Peyer's patch (tissue), 4 donors: ENCODE measurements at regions not wholly inside any gene's neighbourhood (a gene's known extent, or its start where the extent isn't known, plus 50 kb on each side); places are given as distances from the start of the nearest gene placed in this dataset.

Experiments used
- DNase-seq, 3 donors: peaks; one replicate each; pipeline ENCODE4 v3.0.0-alpha.2; 2017 to 2019
- H3K27ac ChIP-seq, 4 donors: fragments of 200-600 bp; sonication (generic); one replicate each; pipeline ENCODE4 v1.5.1; 2016 to 2019
- H3K27me3 ChIP-seq, 2 donors: fragments of 200-600 bp; sonication (generic); one replicate each; pipeline ENCODE4 v1.5.1; 2019
- H3K36me3 ChIP-seq, 3 donors: fragments of 200-600 bp; sonication (generic); one replicate each; pipeline ENCODE4 v1.5.1; 2016 to 2019
- H3K4me1 ChIP-seq, 4 donors: fragments of 200-600 bp; sonication (generic); one replicate each; pipeline ENCODE4 v1.5.1; 2016 to 2019
- H3K4me3 ChIP-seq, 4 donors: fragments of 200-600 bp; sonication (generic); 1 replicate in 3 of 4; 2 replicates in 1 of 4; pipeline ENCODE4 v1.5.1; 2016 to 2019; ENCODE audit warnings: mild to moderate bottlenecking in 1 of 4
- H3K9me3 ChIP-seq, 4 donors: fragments of 200-600 bp; sonication (generic); one replicate each; pipeline ENCODE4 v1.5.1; 2016 to 2019; ENCODE audit warnings: mild to moderate bottlenecking in 1 of 4
- POLR2A ChIP-seq, 2 donors: fragments of 450-650 bp; IDR thresholded peaks; one replicate each; pipeline ENCODE4 v1.5.1; 2017; ENCODE audit warnings: antibody characterized with exemption in 2 of 2, mild to moderate bottlenecking in 2 of 2, moderate library complexity in 2 of 2
- TF ChIP-seq, protein P1 (sequence below), 6 experiments: fragments of 450-650 bp in 4 of 6; fragments of 200-600 bp in 2 of 6; sonication (generic) in 1 of 6; IDR thresholded peaks; one replicate each; pipeline ENCODE4 v1.5.1; 2017 to 2019; ENCODE audit warnings: antibody characterized with exemption in 6 of 6, mild to moderate bottlenecking in 3 of 6, moderate library complexity in 1 of 6

DNA sequence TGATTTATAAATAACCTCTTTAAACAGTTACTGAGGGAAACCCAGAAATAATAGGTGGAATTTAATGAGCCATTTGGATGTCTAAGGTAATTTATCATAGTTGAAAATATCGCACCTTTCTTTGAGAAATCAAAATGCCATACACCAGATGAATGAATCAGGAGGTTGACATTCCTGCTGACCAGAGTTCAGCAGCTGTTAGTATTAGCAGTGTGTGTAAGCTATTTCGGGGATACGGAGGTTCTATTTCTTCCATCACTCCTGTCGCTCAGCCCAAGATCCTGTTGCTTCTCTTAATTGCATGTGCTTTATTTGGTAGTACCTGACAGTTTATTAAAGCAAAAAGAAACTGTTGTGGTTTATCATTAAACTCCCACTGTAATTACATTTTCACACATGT is 67.1 kb downstream of the HDGFL1 start:
- no peak overlapping the region for H3K4me3 ChIP-seq
- DNase-seq, result no peak
- H3K36me3 ChIP-seq, result no peaks in the 10 kb centered on the region

DNA sequence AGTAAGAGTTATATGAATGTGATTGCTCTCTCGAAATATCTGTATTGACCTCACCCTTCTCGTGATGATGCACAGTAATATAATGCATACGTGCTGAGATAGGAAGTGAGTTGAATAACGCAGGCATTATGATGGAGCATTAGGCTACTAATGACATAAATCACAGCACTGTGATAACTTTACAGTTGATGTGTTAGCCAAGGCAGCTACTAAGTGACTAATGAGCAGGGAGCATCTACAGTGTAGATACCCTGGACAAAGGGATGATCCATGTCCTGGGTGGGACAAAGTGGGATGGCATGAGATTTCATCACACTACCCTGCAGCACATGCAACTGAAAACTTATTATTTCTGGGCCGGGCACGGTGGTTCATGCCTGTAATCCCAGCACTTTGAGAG is 68.4 kb downstream of the HDGFL1 start:
- H3K4me1 ChIP-seq, result no peaks in the 10 kb centered on the region
- no peak for TF ChIP-seq POLR2A (IDR thresholded peaks at IDR 0.05)
- TF ChIP-seq, protein P1, sequence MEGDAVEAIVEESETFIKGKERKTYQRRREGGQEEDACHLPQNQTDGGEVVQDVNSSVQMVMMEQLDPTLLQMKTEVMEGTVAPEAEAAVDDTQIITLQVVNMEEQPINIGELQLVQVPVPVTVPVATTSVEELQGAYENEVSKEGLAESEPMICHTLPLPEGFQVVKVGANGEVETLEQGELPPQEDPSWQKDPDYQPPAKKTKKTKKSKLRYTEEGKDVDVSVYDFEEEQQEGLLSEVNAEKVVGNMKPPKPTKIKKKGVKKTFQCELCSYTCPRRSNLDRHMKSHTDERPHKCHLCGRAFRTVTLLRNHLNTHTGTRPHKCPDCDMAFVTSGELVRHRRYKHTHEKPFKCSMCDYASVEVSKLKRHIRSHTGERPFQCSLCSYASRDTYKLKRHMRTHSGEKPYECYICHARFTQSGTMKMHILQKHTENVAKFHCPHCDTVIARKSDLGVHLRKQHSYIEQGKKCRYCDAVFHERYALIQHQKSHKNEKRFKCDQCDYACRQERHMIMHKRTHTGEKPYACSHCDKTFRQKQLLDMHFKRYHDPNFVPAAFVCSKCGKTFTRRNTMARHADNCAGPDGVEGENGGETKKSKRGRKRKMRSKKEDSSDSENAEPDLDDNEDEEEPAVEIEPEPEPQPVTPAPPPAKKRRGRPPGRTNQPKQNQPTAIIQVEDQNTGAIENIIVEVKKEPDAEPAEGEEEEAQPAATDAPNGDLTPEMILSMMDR (IDR thresholded peaks at IDR 0.05), result no peak
- H3K36me3 ChIP-seq, result no peaks in the 10 kb centered on the region
- H3K27ac ChIP-seq, result no peak overlapping the region
- no peak overlapping the region for H3K4me3 ChIP-seq
- H3K9me3 ChIP-seq, result no peaks in the 10 kb centered on the region
- no peak for DNase-seq
- H3K27me3 ChIP-seq, result no peaks in the 10 kb centered on the region

More for the DNA sequence above, 67.1 kb downstream of the HDGFL1 start:
- TF ChIP-seq POLR2A (IDR thresholded peaks at IDR 0.05), result no peak
- TF ChIP-seq, protein P1 (IDR thresholded peaks at IDR 0.05), result no peak
- Histone ChIP-seq H3K27me3 (no peaks in the 10 kb centered on the region), H3K4me1 (no peaks in the 10 kb centered on the region), H3K9me3 (no peaks in the 10 kb centered on the region), H3K27ac (no peak overlapping the region)

DNA sequence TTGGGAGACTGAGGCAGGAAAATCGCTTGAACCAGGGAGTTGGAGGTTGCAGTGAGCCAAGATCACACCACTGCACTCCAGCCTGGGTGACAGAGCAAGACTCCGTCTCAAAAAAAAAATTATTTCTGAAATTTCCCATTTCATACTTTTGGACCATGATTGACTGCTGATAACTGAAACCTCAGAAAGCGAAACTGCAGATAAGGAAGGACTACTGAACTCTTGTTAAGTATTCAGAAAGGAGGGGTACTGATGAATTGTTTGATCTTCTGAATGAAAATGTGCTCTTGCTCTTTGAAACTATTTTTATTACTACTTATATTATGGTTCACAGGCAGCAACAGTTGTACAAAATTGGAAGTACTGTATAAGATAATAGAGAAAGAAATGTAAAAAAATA is 69.0 kb downstream of the HDGFL1 start:
- H3K36me3 ChIP-seq, result no peaks in the 10 kb centered on the region
- no peak overlapping the region for H3K27ac ChIP-seq
- H3K9me3 ChIP-seq, result no peaks in the 10 kb centered on the region
- no peaks in the 10 kb centered on the region for H3K27me3 ChIP-seq
- H3K4me3 ChIP-seq, result no peak overlapping the region
- no peak for TF ChIP-seq POLR2A (IDR thresholded peaks at IDR 0.05)
- TF ChIP-seq, protein P1 (IDR thresholded peaks at IDR 0.05), result no peak
- H3K4me1 ChIP-seq, result no peaks in the 10 kb centered on the region
- DNase-seq, result no peak

- Histone ChIP-seq H3K27ac (no peak overlapping the region), H3K27me3 (no peaks in the 10 kb centered on the region), H3K36me3 (no peaks in the 10 kb centered on the region), H3K4me1 (no peaks in the 10 kb centered on the region), H3K9me3 (no peaks in the 10 kb centered on the region), H3K4me3 (no peak overlapping the region)
- no peak for TF ChIP-seq POLR2A (IDR thresholded peaks at IDR 0.05)
- TF ChIP-seq, protein P1 (IDR thresholded peaks at IDR 0.05), result no peak
- DNase-seq, result no peak
Measured at GRCh38 chr6:22642254-22642653, 72.9 kb downstream of the HDGFL1 start.

DNA sequence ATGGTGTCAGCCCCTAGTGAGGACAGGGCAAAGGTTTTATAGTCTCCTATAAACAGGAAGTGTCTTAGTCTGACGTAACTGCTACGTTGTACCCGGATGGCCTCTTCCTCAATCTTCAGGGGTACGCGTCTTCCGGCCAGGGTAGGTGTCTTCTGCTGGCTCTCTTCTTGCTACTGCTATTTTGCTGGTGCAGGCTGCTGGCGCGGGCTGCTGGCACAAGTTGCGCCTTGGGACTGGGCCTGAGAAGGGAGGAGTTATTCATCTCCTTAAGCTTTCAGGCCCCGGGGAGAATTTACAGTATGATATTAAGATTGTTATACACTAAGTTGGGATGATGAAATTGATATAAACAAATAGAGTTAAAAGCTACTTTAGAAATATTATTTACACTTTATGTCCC is 74.4 kb downstream of the HDGFL1 start:
- Histone ChIP-seq H3K27ac (no peak overlapping the region), H3K27me3 (no peaks in the 10 kb centered on the region), H3K4me1 (no peaks in the 10 kb centered on the region), H3K4me3 (no peak overlapping the region), H3K36me3 (no peaks in the 10 kb centered on the region), H3K9me3 (no peaks in the 10 kb centered on the region)
- DNase-seq, result no peak
- TF ChIP-seq POLR2A (IDR thresholded peaks at IDR 0.05), result no peak
- TF ChIP-seq, protein P1 (IDR thresholded peaks at IDR 0.05), result no peak

- no peaks in the 10 kb centered on the region for H3K9me3 ChIP-seq
- no peak overlapping the region for H3K4me3 ChIP-seq
- no peaks in the 10 kb centered on the region for H3K27me3 ChIP-seq
- TF ChIP-seq POLR2A (IDR thresholded peaks at IDR 0.05), result no peak
- TF ChIP-seq, protein P1 (IDR thresholded peaks at IDR 0.05), result no peak
- no peaks in the 10 kb centered on the region for H3K4me1 ChIP-seq
- H3K36me3 ChIP-seq, result no peaks in the 10 kb centered on the region
- DNase-seq, result no peak
- H3K27ac ChIP-seq, result no peak overlapping the region
Measured at GRCh38 chr6:22647719-22648118, 78.4 kb downstream of the HDGFL1 start.
